ENCODE measurements at regions not wholly inside any gene's neighbourhood (a gene's known extent, or its start where the extent isn't known, plus 50 kb on each side); places are given as distances from the start of the nearest gene placed in this dataset.

GRCh38 chr13:72113076-72113475, 246.1 kb upstream of the DACH1 start:
- no peak for DNase-seq (ENCODE audit: low read depth in 2 of 2)

GRCh38 chr13:72112216-72112615, 245.2 kb upstream of the DACH1 start:
- DNase-seq (ENCODE audit: low read depth in 2 of 2): no peak

- no peak for DNase-seq (ENCODE audit: low read depth in 2 of 2)
Measured at GRCh38 chr13:72109863-72110262, 242.9 kb upstream of the DACH1 start.

- DNase-seq (ENCODE audit: low read depth in 2 of 2): no peak
Measured at GRCh38 chr13:72104656-72105180, 237.7 kb upstream of the DACH1 start.

- DNase-seq (ENCODE audit: low read depth in 2 of 2): no peak
Measured at GRCh38 chr13:72101768-72102400, 234.9 kb upstream of the DACH1 start.

- DNase-seq (ENCODE audit: low read depth in 2 of 2): no peak
Measured at GRCh38 chr13:72100339-72100738, 233.3 kb upstream of the DACH1 start.

GRCh38 chr13:72097568-72097967, 230.6 kb upstream of the DACH1 start:
- DNase-seq (ENCODE audit: low read depth in 2 of 2): no peak

- no peak for DNase-seq (ENCODE audit: low read depth in 2 of 2)
Measured at GRCh38 chr13:72093262-72093661, 226.3 kb upstream of the DACH1 start.

- DNase-seq (ENCODE audit: low read depth in 2 of 2): no peak
Measured at GRCh38 chr13:72074663-72075062, 207.7 kb upstream of the DACH1 start.

- no peak for DNase-seq (ENCODE audit: low read depth in 2 of 2)
Measured at GRCh38 chr13:72072261-72072660, 205.3 kb upstream of the DACH1 start.

GRCh38 chr13:72071713-72072112, 204.7 kb upstream of the DACH1 start:
- DNase-seq (ENCODE audit: low read depth in 2 of 2): no peak

- DNase-seq (ENCODE audit: low read depth in 2 of 2): no peak
Measured at GRCh38 chr13:72062566-72062965, 195.6 kb upstream of the DACH1 start.

GRCh38 chr13:72061613-72062012, 194.6 kb upstream of the DACH1 start:
- no peak for DNase-seq (ENCODE audit: low read depth in 2 of 2)

- no peak for DNase-seq (ENCODE audit: low read depth in 2 of 2)
Measured at GRCh38 chr13:72050251-72050650, 183.2 kb upstream of the DACH1 start.

- DNase-seq (ENCODE audit: low read depth in 2 of 2): no peak
Measured at GRCh38 chr13:72043366-72043765, 176.4 kb upstream of the DACH1 start.

GRCh38 chr13:72041165-72041564, 174.2 kb upstream of the DACH1 start:
- DNase-seq (ENCODE audit: low read depth in 2 of 2): no peak

GRCh38 chr13:72039126-72039525, 172.1 kb upstream of the DACH1 start:
- no peak for DNase-seq (ENCODE audit: low read depth in 2 of 2)

GRCh38 chr13:72029981-72030380, 163.0 kb upstream of the DACH1 start:
- no peak for DNase-seq (ENCODE audit: low read depth in 2 of 2)

GRCh38 chr13:72025836-72026235, 158.8 kb upstream of the DACH1 start:
- DNase-seq (ENCODE audit: low read depth in 2 of 2): no peak

GRCh38 chr13:72023895-72024294, 156.9 kb upstream of the DACH1 start:
- no peak for DNase-seq (ENCODE audit: low read depth in 2 of 2)

- DNase-seq (ENCODE audit: low read depth in 2 of 2): no peak
Measured at GRCh38 chr13:72005455-72005854, 138.5 kb upstream of the DACH1 start.

GRCh38 chr13:72004784-72005374, 137.9 kb upstream of the DACH1 start:
- DNase-seq (ENCODE audit: low read depth in 2 of 2): no peak

- no peak for DNase-seq (ENCODE audit: low read depth in 2 of 2)
Measured at GRCh38 chr13:72004246-72004645, 137.2 kb upstream of the DACH1 start.

- no peak for DNase-seq (ENCODE audit: low read depth in 2 of 2)
Measured at GRCh38 chr13:71998223-71998622, 131.2 kb upstream of the DACH1 start.

Measured in activated CD4-positive, alpha-beta T cell treated with anti-CD3 and anti-CD28 coated beads for 24 hours (primary cell).